IPS-18a (cell line): ENCODE measurements at regions not wholly inside any gene's neighbourhood (a gene's known extent, or its start where the extent isn't known, plus 50 kb on each side); places are given as distances from the start of the nearest gene placed in this dataset.

Experiments used
- H3K27ac ChIP-seq: one replicate; pipeline ENCODE4 v1.5.1; 2013; ENCODE audit warnings: low read length
- H3K27me3 ChIP-seq: one replicate; pipeline ENCODE4 v1.6.1; 2013; ENCODE audit warnings: mild to moderate bottlenecking, low read length; ENCODE audit not compliant: control insufficient read depth, insufficient read depth
- H3K36me3 ChIP-seq: one replicate; pipeline ENCODE4 v1.6.1; 2013; ENCODE audit warnings: low read depth, low read length; ENCODE audit not compliant: control insufficient read depth
- H3K4me1 ChIP-seq: one replicate; pipeline ENCODE4 v1.6.1; 2013; ENCODE audit warnings: low read depth, low read length; ENCODE audit not compliant: control insufficient read depth
- H3K4me3 ChIP-seq: one replicate; pipeline ENCODE4 v1.5.1; 2013; ENCODE audit warnings: low read length
- H3K9ac ChIP-seq: one replicate; pipeline ENCODE4 v1.6.1; 2013; ENCODE audit warnings: mild to moderate bottlenecking, low read length, moderate library complexity
- H3K9me3 ChIP-seq: one replicate; pipeline ENCODE4 v1.6.1; 2013; ENCODE audit warnings: low read depth, low read length; ENCODE audit not compliant: control insufficient read depth

DNA sequence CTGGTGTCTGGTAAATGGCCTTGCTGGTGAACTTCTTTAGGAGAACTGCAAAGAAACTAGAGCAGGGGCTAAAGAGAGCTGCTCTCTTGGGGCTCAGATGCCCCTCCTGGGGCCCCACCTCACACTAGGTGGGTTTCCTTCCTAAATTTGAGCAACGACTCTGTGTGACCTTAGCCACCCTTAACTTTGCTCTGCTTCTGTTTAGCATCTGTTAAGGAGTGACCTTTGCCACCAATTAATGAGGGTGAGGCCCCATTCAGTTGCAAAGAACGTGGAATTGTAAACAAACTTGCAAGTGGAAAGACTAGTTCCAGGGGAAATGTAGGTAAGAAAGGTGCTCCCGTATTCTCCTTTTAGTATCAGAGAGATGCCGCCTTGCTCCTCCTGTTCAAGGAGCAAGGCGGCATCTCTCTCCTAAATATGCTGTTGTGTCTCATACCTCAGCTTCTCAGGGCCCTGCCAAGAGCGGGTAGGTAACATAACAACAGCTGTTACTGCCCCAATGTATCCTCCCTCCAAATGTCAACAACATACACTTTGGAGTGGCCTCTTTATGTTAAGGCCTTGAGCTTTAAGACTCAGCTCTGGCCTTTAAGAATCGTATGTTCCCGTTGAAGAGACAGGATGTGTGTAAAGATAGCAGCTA, 77.6 kb upstream of the FUT8 start:
- no peak overlapping the region for H3K27ac ChIP-seq
- peak overlapping the region; percentile 45 for H3K4me3 ChIP-seq
- no peak overlapping the region for H3K9ac ChIP-seq

DNA sequence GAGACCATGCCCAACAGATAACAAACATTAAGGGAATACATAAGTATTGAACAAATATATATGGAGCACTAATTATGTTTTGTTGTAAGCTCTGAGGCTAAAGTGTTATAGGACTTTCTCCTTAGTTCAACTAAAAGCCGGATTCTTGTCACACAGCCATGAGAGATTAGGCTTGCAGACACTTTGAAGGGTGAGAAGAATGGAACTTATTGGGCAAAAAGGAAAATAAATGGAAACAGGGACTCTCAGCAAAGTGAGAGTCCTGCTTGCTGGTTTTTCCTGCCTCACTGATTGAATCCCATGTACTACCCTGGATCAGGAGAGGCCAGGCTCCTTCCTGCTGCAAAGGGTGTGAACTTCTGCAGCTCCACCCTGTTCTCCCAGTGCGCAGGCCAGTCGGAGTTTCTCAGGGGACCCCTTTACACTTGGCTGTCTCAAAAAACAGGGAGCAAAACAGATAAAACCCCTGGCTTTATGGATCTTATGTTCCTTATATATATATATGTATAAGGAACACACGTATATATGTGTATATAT, 77.1 kb upstream of the FUT8 start:
- Histone ChIP-seq H3K36me3 (no peaks in the 10 kb centered on the region), H3K27me3 (peaks cover 62% of the 10 kb centered on the region), H3K9me3 (no peaks in the 10 kb centered on the region), H3K4me1 (peaks cover 21% of the 10 kb centered on the region), H3K9ac (no peak overlapping the region), H3K27ac (no peak overlapping the region), H3K4me3 (peak overlapping the region; percentile 45)

More for the DNA sequence above, 77.6 kb upstream of the FUT8 start:
- peaks cover 62% of the 10 kb centered on the region for H3K27me3 ChIP-seq
- peaks cover 23% of the 10 kb centered on the region for H3K4me1 ChIP-seq
- H3K9me3 ChIP-seq = no peaks in the 10 kb centered on the region
- no peaks in the 10 kb centered on the region for H3K36me3 ChIP-seq

DNA sequence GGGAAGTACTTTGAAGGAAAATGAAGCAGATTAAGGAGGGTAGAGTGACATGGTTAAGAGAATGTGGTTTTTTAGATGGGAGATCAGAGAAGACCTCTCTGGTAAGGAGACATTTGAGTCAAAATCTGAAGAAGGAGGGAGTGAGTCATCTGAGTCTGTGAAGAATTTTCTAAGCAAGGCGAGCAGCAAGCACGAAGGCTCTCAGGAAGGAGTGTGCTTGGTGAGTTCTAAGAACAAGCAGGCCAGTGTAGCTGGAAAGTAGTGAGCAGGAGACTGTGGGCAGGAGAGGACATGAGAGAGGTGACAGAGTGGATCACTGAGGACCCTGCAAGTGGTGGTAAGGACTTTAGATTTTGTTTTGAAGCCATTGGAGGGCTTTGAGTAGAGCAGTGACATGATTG, 76.3 kb upstream of the FUT8 start:
- Histone ChIP-seq H3K9ac (no peak overlapping the region), H3K27me3 (peaks cover 62% of the 10 kb centered on the region), H3K36me3 (no peaks in the 10 kb centered on the region), H3K4me1 (peaks cover 19% of the 10 kb centered on the region), H3K9me3 (no peaks in the 10 kb centered on the region), H3K27ac (no peak overlapping the region), H3K4me3 (no peak overlapping the region)

DNA sequence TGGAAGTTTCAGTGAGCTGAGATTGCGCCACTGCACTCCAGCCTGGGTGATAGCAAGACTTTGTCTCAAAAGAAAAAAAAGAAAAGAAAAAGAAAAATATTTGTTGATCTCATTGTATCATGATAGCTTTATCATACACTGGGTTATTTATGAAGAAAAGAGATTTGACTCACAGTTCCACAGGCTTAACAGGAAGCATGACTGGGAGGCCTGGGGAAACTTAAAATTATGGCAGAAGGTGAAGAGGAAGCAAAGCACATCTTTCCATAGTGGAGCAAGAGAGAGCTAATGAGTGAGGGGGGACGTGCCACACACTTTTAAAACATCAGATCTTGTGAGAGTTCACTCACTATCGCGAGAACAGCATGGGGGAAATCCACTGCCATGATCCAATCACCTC, 72.7 kb upstream of the FUT8 start:
- H3K9ac ChIP-seq = no peak overlapping the region
- H3K36me3 ChIP-seq = no peaks in the 10 kb centered on the region
- peaks cover 8% of the 10 kb centered on the region for H3K4me1 ChIP-seq
- no peaks in the 10 kb centered on the region for H3K9me3 ChIP-seq
- peaks cover 30% of the 10 kb centered on the region for H3K27me3 ChIP-seq
- H3K27ac ChIP-seq = no peak overlapping the region
- H3K4me3 ChIP-seq = no peak overlapping the region

DNA sequence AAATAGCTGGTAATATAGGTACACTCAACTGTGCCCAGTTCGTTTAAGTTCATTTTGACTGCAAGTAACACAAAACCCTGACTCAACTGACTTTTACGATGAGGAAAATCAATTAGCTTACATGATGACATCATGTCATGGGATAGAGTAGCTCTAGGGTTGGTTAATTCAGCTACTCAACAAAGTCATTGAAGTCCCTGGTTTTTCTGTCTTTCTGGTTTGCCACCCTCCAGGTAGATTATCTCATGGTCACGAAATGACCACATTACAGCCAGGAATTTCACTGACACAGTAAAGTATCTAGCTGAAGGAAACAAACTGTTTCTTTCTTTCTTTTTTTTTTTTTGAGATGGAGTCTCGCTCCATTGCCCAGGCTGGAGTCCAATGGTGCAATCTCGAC, 68.5 kb upstream of the FUT8 start:
- no peaks in the 10 kb centered on the region for H3K36me3 ChIP-seq
- no peak overlapping the region for H3K4me3 ChIP-seq
- H3K4me1 ChIP-seq = no peaks in the 10 kb centered on the region
- H3K9me3 ChIP-seq = no peaks in the 10 kb centered on the region
- no peak overlapping the region for H3K27ac ChIP-seq
- H3K9ac ChIP-seq = no peak overlapping the region
- H3K27me3 ChIP-seq = no peaks in the 10 kb centered on the region

DNA sequence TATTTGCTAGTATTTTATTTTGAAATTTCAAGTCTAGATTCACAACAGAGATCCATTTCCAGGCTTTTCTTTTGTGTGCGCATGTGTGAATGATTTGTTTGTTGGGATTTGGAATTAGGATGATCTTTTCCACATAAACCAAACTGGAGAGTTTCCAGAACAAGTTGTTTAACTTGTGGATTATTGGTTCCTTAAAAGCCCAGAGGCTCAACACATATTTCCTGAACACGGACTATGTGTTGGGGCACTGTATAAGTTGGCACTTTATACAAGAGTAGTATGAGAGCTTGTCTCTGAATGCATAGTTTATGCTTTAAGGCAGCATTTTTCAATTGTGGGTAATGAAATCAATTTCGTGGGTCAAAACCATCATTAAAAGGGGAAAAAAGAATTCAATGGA, 67.3 kb upstream of the FUT8 start:
- H3K27ac ChIP-seq = no peak overlapping the region
- no peaks in the 10 kb centered on the region for H3K4me1 ChIP-seq
- H3K27me3 ChIP-seq = no peaks in the 10 kb centered on the region
- no peaks in the 10 kb centered on the region for H3K36me3 ChIP-seq
- no peak overlapping the region for H3K4me3 ChIP-seq
- H3K9me3 ChIP-seq = no peaks in the 10 kb centered on the region
- no peak overlapping the region for H3K9ac ChIP-seq

DNA sequence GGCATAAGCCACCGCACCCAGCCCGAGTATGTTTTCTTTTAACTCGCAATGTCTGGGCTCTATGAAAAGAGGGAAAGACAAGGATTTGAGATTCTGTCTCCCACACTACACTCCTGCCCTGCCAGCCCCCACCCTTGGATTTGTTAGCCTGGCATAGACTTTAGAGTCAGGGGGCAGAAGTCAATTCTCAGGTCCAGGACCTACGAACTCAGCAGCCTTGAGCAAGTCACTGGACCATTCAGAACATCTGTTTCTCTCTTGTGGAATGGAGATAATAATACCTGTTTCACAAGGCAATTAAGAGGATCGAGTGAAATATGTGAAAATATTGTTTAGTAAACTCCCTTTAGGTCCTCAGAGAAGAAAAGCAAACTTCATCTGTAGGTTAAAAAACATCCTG, 66.1 kb upstream of the FUT8 start:
- Histone ChIP-seq H3K9me3 (no peaks in the 10 kb centered on the region), H3K4me3 (no peak overlapping the region), H3K27me3 (no peaks in the 10 kb centered on the region), H3K27ac (no peak overlapping the region), H3K9ac (no peak overlapping the region), H3K4me1 (no peaks in the 10 kb centered on the region), H3K36me3 (no peaks in the 10 kb centered on the region)

DNA sequence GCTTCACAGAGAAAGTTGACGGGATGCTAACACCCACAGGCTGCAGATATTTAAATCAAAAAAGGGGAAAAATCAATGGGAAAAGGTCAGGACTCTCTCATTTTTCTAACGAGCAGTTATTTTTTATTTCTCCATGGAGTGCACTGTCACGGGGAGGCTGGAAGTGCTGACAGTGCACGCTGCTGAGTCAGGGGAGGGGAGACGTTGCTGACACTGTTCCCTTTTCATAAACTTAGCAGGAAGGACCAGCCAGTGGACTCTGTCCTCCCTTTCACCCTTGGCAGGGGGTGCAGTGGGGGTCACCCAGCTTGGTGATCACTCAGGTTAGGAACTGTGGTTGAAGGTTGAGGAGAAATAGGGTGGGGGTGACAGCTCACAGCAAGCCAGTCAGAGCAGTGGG, 65.6 kb upstream of the FUT8 start:
- H3K36me3 ChIP-seq = no peaks in the 10 kb centered on the region
- no peak overlapping the region for H3K4me3 ChIP-seq
- H3K27ac ChIP-seq = no peak overlapping the region
- H3K9me3 ChIP-seq = no peaks in the 10 kb centered on the region
- H3K9ac ChIP-seq = no peak overlapping the region
- no peaks in the 10 kb centered on the region for H3K4me1 ChIP-seq
- no peaks in the 10 kb centered on the region for H3K27me3 ChIP-seq

DNA sequence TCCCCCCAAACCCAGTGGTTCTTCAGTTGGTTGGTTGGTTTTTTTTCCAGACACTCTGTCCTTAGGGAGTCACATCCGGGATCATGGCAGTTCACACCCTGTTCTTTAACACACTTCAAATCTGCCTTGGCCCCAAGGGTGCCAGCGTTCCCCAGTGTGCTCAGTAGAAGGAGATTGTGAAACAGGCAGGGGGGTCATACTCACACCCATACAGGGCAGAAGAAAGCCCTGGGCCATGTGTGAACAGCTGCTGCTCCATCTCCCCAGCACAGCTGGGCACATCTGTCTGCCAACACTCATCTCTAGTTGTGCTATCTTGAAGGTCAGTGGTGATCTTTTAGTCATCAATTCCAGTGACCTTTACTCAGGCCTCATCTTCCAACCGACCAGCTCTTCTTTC, 64.4 kb upstream of the FUT8 start:
- Histone ChIP-seq H3K4me1 (no peaks in the 10 kb centered on the region), H3K4me3 (no peak overlapping the region), H3K9ac (no peak overlapping the region), H3K36me3 (no peaks in the 10 kb centered on the region), H3K9me3 (no peaks in the 10 kb centered on the region), H3K27me3 (no peaks in the 10 kb centered on the region), H3K27ac (no peak overlapping the region)

DNA sequence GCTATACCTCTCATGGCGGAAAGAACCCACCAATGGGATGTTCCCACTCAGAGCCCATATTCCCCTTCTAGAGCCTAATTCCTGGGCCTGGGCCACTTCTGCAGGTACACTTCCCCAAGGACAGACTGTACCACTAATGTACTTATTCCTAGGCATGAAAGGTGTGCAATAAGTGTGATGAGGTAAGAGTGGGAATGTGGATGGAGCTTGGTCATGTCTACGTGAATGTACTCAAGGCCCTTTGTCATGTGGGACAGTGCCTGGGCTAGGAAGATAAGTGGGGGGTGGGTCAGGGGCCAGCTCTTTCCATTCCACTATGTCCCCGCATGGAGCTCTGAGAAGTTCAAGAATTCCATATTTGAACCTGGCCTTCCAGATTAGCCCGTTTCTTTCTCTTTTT, 63.4 kb upstream of the FUT8 start:
- Histone ChIP-seq H3K9me3 (no peaks in the 10 kb centered on the region), H3K4me1 (no peaks in the 10 kb centered on the region), H3K27ac (no peak overlapping the region), H3K9ac (no peak overlapping the region), H3K27me3 (no peaks in the 10 kb centered on the region), H3K4me3 (no peak overlapping the region), H3K36me3 (no peaks in the 10 kb centered on the region)

DNA sequence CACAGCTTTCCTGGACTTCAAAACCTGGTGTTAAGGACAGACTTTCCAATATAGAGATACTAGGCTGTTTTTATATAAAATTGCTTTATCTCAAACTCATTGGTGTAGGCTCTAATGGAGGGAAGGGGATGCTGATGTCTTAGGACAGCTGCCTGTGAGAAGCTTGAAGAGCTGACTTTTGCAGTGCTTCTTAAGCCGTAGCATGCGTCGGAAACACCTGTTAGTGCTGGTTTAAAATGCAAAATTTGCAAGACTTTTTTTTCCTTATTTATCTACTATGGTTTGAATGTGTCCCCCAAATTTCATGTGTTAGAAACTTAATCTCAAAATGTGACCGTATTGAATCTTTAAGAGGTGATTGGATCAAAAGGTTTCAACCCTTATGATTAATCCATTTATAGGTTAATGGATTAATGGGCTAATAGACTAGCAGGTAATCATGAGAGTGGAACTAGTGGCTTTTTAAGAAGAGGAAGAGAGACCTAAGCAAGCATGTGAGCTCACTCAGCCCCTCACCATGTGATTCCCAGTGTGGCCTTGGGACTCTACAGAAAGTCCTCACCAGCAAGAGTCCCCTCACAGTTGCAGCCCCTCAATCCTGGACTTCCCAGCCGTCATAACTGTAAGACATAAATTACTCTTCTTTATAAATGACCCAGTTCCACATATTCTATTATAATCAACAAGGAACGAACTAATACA, 60.9 kb upstream of the FUT8 start:
- H3K27ac ChIP-seq = no peak overlapping the region
- H3K4me3 ChIP-seq = no peak overlapping the region
- H3K4me1 ChIP-seq = peaks cover 8% of the 10 kb centered on the region
- H3K36me3 ChIP-seq = no peaks in the 10 kb centered on the region
- H3K27me3 ChIP-seq = no peaks in the 10 kb centered on the region
- H3K9ac ChIP-seq = no peak overlapping the region
- no peaks in the 10 kb centered on the region for H3K9me3 ChIP-seq

DNA sequence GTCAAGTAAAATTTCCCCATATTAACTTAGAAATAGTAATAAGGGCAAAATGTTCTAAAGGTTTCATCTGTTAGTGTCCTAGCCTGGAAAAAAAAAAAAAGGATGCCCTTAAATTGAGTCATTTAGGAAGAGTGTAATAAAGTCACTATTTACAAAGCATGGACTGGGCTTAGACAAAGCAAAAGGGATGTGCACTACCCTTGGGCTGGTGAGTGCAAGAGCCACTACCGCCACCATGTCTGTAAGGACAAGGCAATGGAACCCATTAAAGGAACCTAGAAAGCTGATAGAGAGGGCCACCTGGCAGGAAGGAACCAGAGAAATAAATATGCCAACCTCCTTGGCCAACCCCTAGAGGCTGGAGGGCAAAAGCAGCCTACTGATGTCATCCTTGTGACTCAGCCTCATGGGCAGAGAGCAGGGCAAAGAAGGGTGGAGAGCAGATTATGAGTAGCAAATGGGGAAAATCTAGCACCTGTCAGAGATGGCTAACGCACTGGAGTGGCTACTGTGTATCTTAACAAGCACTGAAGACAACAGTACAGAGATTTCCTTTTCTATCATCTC, 59.5 kb upstream of the FUT8 start:
- H3K27ac ChIP-seq = no peak overlapping the region
- peaks cover 8% of the 10 kb centered on the region for H3K4me1 ChIP-seq
- H3K27me3 ChIP-seq = no peaks in the 10 kb centered on the region
- H3K36me3 ChIP-seq = no peaks in the 10 kb centered on the region
- H3K4me3 ChIP-seq = no peak overlapping the region
- no peaks in the 10 kb centered on the region for H3K9me3 ChIP-seq
- H3K9ac ChIP-seq = no peak overlapping the region
